Astrocyte (in vitro differentiated cells and primary cell): ENCODE measurements at regions not wholly inside any gene's neighbourhood (a gene's known extent, or its start where the extent isn't known, plus 50 kb on each side); places are given as distances from the start of the nearest gene placed in this dataset.

Experiments
- DNase-seq: peaks from one replicate; pipeline ENCODE4 v3.0.0-alpha.2; 2010; ENCODE audit warnings: low read depth
- FAIRE-seq: peaks from 2 replicates; lab custom pipeline; 2011; peaks lifted over from hg19 to GRCh38; lab: Jason Lieb, UNC
- H2AFZ ChIP-seq: 2 replicates; pipeline ENCODE4 v1.6.0; 2012; ENCODE audit warnings: low read depth, low read length, inconsistent platforms
- H3K27ac ChIP-seq: 2 replicates; pipeline ENCODE4 v1.5.1; 2011; ENCODE audit warnings: low read depth, low read length, inconsistent platforms
- H3K27me3 ChIP-seq: 2 replicates; pipeline ENCODE4 v1.6.0; 2011; ENCODE audit warnings: low read length, inconsistent platforms; ENCODE audit not compliant: insufficient read depth
- H3K36me3 ChIP-seq: 2 replicates; pipeline ENCODE4 v1.5.1; 2011; ENCODE audit warnings: low read length, inconsistent platforms; ENCODE audit not compliant: insufficient read depth
- H3K4me1 ChIP-seq: 2 replicates; pipeline ENCODE4 v1.5.1; 2011; ENCODE audit warnings: low read length, inconsistent platforms; ENCODE audit not compliant: insufficient read depth
- H3K4me2 ChIP-seq: 2 replicates; pipeline ENCODE4 v1.6.0; 2012; ENCODE audit warnings: low read length, inconsistent platforms
- H3K4me3 ChIP-seq: 2 replicates; pipeline ENCODE4 v1.5.1; 2011; ENCODE audit warnings: low read depth, mild to moderate bottlenecking, low read length, inconsistent platforms; ENCODE audit not compliant: insufficient read depth
- H3K79me2 ChIP-seq: 2 replicates; pipeline ENCODE4 v1.6.0; 2012; ENCODE audit warnings: mild to moderate bottlenecking, low read length, inconsistent platforms; ENCODE audit not compliant: insufficient read depth
- H3K9ac ChIP-seq: 2 replicates; pipeline ENCODE4 v1.6.0; 2012; ENCODE audit warnings: mild to moderate bottlenecking, low read length, inconsistent platforms
- H3K9me3 ChIP-seq: 2 replicates; pipeline ENCODE4 v1.5.1; 2012; ENCODE audit warnings: low read depth, mild to moderate bottlenecking, low read length, inconsistent platforms; ENCODE audit not compliant: insufficient read depth
- H4K20me1 ChIP-seq: 2 replicates; pipeline ENCODE4 v1.6.0; 2012; ENCODE audit warnings: low read length, inconsistent platforms; ENCODE audit not compliant: insufficient read depth
- H3K27ac Mint-ChIP-seq: one replicate; pipeline ENCODE4 v1.8.0; 2021; ENCODE audit warnings: mild to moderate bottlenecking, mixed read lengths; ENCODE audit not compliant: unreplicated experiment
- H3K27me3 Mint-ChIP-seq: one replicate; pipeline ENCODE4 v1.8.0; 2021; ENCODE audit warnings: low read depth, mixed read lengths; ENCODE audit not compliant: unreplicated experiment
- H3K36me3 Mint-ChIP-seq: one replicate; pipeline ENCODE4 v1.8.0; 2021; ENCODE audit warnings: low read depth, mixed read lengths; ENCODE audit not compliant: unreplicated experiment
- H3K4me1 Mint-ChIP-seq: one replicate; pipeline ENCODE4 v1.8.0; 2021; ENCODE audit warnings: low read depth, mixed read lengths; ENCODE audit not compliant: unreplicated experiment
- H3K4me3 Mint-ChIP-seq: one replicate; pipeline ENCODE4 v1.8.0; 2021; ENCODE audit warnings: mild to moderate bottlenecking, moderate library complexity, mixed read lengths; ENCODE audit not compliant: unreplicated experiment
- H3K9me3 Mint-ChIP-seq: one replicate; pipeline ENCODE4 v1.8.0; 2021; ENCODE audit warnings: mild to moderate bottlenecking, mixed read lengths; ENCODE audit not compliant: unreplicated experiment
- EZH2 ChIP-seq: IDR thresholded peaks from 2 replicates; pipeline ENCODE4 v1.6.1; 2012; ENCODE audit warnings: mild to moderate bottlenecking, low read length, inconsistent platforms; ENCODE audit not compliant: insufficient read depth
- TF ChIP-seq, protein P1 (sequence below): IDR thresholded peaks from 2 replicates; pipeline ENCODE4 v1.5.1; 2011; ENCODE audit warnings: low read depth, mild to moderate bottlenecking, inconsistent platforms, low read length, moderate library complexity; ENCODE audit not compliant: insufficient read depth

- Mint-ChIP-seq H3K27ac (no peak overlapping the region), H3K27me3 (peaks cover 13% of the 10 kb centered on the region), H3K9me3 (peaks cover 2% of the 10 kb centered on the region), H3K4me3 (no peak overlapping the region), H3K36me3 (no peaks in the 10 kb centered on the region), H3K4me1 (no peaks in the 10 kb centered on the region)
- H3K9ac ChIP-seq, result no peak overlapping the region
- no peaks in the 10 kb centered on the region for H3K36me3 ChIP-seq
- no peak for DNase-seq
- TF ChIP-seq, protein P1, sequence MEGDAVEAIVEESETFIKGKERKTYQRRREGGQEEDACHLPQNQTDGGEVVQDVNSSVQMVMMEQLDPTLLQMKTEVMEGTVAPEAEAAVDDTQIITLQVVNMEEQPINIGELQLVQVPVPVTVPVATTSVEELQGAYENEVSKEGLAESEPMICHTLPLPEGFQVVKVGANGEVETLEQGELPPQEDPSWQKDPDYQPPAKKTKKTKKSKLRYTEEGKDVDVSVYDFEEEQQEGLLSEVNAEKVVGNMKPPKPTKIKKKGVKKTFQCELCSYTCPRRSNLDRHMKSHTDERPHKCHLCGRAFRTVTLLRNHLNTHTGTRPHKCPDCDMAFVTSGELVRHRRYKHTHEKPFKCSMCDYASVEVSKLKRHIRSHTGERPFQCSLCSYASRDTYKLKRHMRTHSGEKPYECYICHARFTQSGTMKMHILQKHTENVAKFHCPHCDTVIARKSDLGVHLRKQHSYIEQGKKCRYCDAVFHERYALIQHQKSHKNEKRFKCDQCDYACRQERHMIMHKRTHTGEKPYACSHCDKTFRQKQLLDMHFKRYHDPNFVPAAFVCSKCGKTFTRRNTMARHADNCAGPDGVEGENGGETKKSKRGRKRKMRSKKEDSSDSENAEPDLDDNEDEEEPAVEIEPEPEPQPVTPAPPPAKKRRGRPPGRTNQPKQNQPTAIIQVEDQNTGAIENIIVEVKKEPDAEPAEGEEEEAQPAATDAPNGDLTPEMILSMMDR, result no peak
- TF ChIP-seq EZH2, result no peak
- H4K20me1 ChIP-seq, result no peaks in the 10 kb centered on the region
- no peaks in the 10 kb centered on the region for H3K27me3 ChIP-seq
- no peak for FAIRE-seq
- no peak overlapping the region for H3K4me3 ChIP-seq
- H3K9me3 ChIP-seq, result no peaks in the 10 kb centered on the region
- H3K79me2 ChIP-seq, result no peaks in the 10 kb centered on the region
- H3K4me2 ChIP-seq, result no peak overlapping the region
- H3K4me1 ChIP-seq, result no peaks in the 10 kb centered on the region
- H3K27ac ChIP-seq, result no peak overlapping the region
- H2AFZ ChIP-seq, result no peak overlapping the region
Measured at GRCh38 chr10:90985321-90985933, 64.5 kb upstream of the ANKRD1 start.

- Mint-ChIP-seq H3K27me3 (peaks cover 13% of the 10 kb centered on the region), H3K4me3 (no peak overlapping the region), H3K36me3 (no peaks in the 10 kb centered on the region), H3K4me1 (no peaks in the 10 kb centered on the region), H3K9me3 (peaks cover 2% of the 10 kb centered on the region), H3K27ac (no peak overlapping the region)
- no peak for FAIRE-seq
- TF ChIP-seq, protein P1, result no peak
- TF ChIP-seq EZH2, result no peak
- DNase-seq, result no peak
- no peak overlapping the region for H3K9ac ChIP-seq
- no peaks in the 10 kb centered on the region for H3K27me3 ChIP-seq
- H4K20me1 ChIP-seq, result no peaks in the 10 kb centered on the region
- H3K27ac ChIP-seq, result no peak overlapping the region
- no peaks in the 10 kb centered on the region for H3K36me3 ChIP-seq
- H3K4me2 ChIP-seq, result no peak overlapping the region
- H3K9me3 ChIP-seq, result no peaks in the 10 kb centered on the region
- H2AFZ ChIP-seq, result no peak overlapping the region
- no peaks in the 10 kb centered on the region for H3K4me1 ChIP-seq
- H3K4me3 ChIP-seq, result no peak overlapping the region
- H3K79me2 ChIP-seq, result no peaks in the 10 kb centered on the region
Measured at GRCh38 chr10:90986136-90986760, 65.4 kb upstream of the ANKRD1 start.

DNA sequence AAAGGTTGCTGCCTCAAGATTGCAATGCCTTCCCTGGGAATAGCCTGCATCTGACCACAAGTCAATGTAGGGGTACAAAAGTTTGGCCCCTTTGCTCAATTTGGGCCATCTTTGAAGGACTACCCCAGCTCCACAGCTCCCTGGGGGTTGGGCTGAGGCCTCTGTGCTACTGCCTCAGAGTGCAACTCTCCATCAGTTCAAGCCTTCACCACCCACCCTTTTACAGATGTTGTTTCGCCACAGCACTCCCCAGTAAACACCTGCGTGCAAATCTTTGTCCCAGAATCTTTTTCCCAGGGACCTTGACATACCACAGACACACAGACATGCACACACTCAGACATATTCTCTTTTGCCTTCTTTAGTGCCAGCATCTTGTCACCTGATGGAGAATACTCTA is 66.0 kb upstream of the ANKRD1 start:
- Mint-ChIP-seq H3K36me3 (no peaks in the 10 kb centered on the region), H3K27me3 (peaks cover 13% of the 10 kb centered on the region), H3K4me3 (no peak overlapping the region), H3K4me1 (no peaks in the 10 kb centered on the region), H3K27ac (no peak overlapping the region), H3K9me3 (peaks cover 2% of the 10 kb centered on the region)
- DNase-seq (no peak), FAIRE-seq (no peak)
- Histone ChIP-seq H3K9me3 (no peaks in the 10 kb centered on the region), H3K27me3 (no peaks in the 10 kb centered on the region), H3K4me2 (no peak overlapping the region), H3K4me3 (no peak overlapping the region), H3K9ac (no peak overlapping the region), H3K79me2 (no peaks in the 10 kb centered on the region), H2AFZ (no peak overlapping the region), H4K20me1 (no peaks in the 10 kb centered on the region), H3K27ac (no peak overlapping the region), H3K4me1 (no peaks in the 10 kb centered on the region), H3K36me3 (no peaks in the 10 kb centered on the region)
- no peak for TF ChIP-seq EZH2
- TF ChIP-seq, protein P1, result no peak
